CD4-positive, CD25-positive, alpha-beta regulatory T cell (primary cell): ENCODE measurements at regions not wholly inside any gene's neighbourhood (a gene's known extent, or its start where the extent isn't known, plus 50 kb on each side); places are given as distances from the start of the nearest gene placed in this dataset.
"Not testable (repeated sequence)": the region's sequence is repeated elsewhere in the genome, so short reads cannot be mapped to it uniquely, and the experiment has no call there.

Experiments used
- ATAC-seq, 2 donors: fragments of 150-1000 bp; cut with Tn5 transposase; one replicate each; pipeline ENCODE4 v1.10.0; 2021; ENCODE audit warnings: low read depth in 2 of 2, moderate number of reproducible peaks in 2 of 2, moderate library complexity in 1 of 2
- DNase-seq, 3 donors: peaks; one replicate each; pipeline versions ENCODE4 v3.0.0 to v3.0.0-alpha.2; 2012 to 2022; ENCODE audit warnings: mixed read lengths in 1 of 3
- H3K27ac ChIP-seq: one replicate; pipeline ENCODE4 v1.7.0; 2013; ENCODE audit warnings: mild to moderate bottlenecking, low read length; ENCODE audit not compliant: insufficient read depth, poor library complexity, severe bottlenecking
- H3K27me3 ChIP-seq: one replicate; pipeline ENCODE4 v1.7.0; 2013; ENCODE audit warnings: low read length; ENCODE audit not compliant: control insufficient read depth, insufficient read depth
- H3K36me3 ChIP-seq: one replicate; pipeline ENCODE4 v1.7.0; 2013; ENCODE audit warnings: mild to moderate bottlenecking, low read length, moderate library complexity; ENCODE audit not compliant: control insufficient read depth, insufficient read depth
- H3K4me1 ChIP-seq: 2 replicates; pipeline ENCODE4 v1.7.0; 2013; ENCODE audit warnings: mild to moderate bottlenecking, low read length; ENCODE audit not compliant: insufficient read depth, control insufficient read depth, poor library complexity, severe bottlenecking
- H3K4me3 ChIP-seq: one replicate; pipeline ENCODE4 v1.7.0; 2013; ENCODE audit warnings: low read depth, mild to moderate bottlenecking, low read length, moderate library complexity
- H3K9me3 ChIP-seq, 2 experiments: 1 replicate in 1 of 2; 2 replicates in 1 of 2; pipeline ENCODE4 v1.7.0; 2013; ENCODE audit warnings: low read length in 2 of 2, mild to moderate bottlenecking in 1 of 2, moderate library complexity in 1 of 2; ENCODE audit not compliant: control insufficient read depth in 2 of 2
- H3K27ac Mint-ChIP-seq, 3 donors: one replicate each; pipeline ENCODE4 v1.8.0; 2020 to 2022; ENCODE audit warnings: mild to moderate bottlenecking in 3 of 3, mixed read lengths in 3 of 3, moderate library complexity in 2 of 3
- H3K27me3 Mint-ChIP-seq: one replicate; pipeline ENCODE4 v1.8.0; 2022; ENCODE audit warnings: mild to moderate bottlenecking, mixed read lengths
- H3K36me3 Mint-ChIP-seq: one replicate; pipeline ENCODE4 v1.8.0; 2020; ENCODE audit warnings: mixed read lengths
- H3K4me1 Mint-ChIP-seq, 4 donors: one replicate each; pipeline ENCODE4 v1.8.0; 2020 to 2022; ENCODE audit warnings: mixed read lengths in 4 of 4, mild to moderate bottlenecking in 1 of 4
- H3K4me3 Mint-ChIP-seq, 4 donors: one replicate each; pipeline ENCODE4 v1.8.0; 2020 to 2022; ENCODE audit warnings: mild to moderate bottlenecking in 4 of 4, mixed read lengths in 4 of 4, moderate library complexity in 3 of 4
- H3K9me3 Mint-ChIP-seq, 7 donors: one replicate each; pipeline ENCODE4 v1.8.0; 2020 to 2022; ENCODE audit warnings: mixed read lengths in 7 of 7, mild to moderate bottlenecking in 3 of 7, moderate library complexity in 2 of 7

GRCh38 chr1:178659789-178660208, 65.2 kb upstream of the RALGPS2 start:
- no peaks in the 10 kb centered on the region for H3K36me3 ChIP-seq
- no peaks in the 10 kb centered on the region for H3K27me3 ChIP-seq
- Mint-ChIP-seq H3K4me1 (no peaks in the 10 kb centered on the region), H3K36me3 (no peaks in the 10 kb centered on the region), H3K27me3 (peaks cover 5% of the 10 kb centered on the region), H3K4me3 (no peak overlapping the region), H3K9me3 (peaks cover 0 to 5% (median 0%) of the 10 kb centered on the region in 7 donors), H3K27ac (no peak overlapping the region)
- H3K4me3 ChIP-seq: no peak overlapping the region
- H3K27ac ChIP-seq: no peak overlapping the region
- no peaks in the 10 kb centered on the region for H3K4me1 ChIP-seq
- no peaks in the 10 kb centered on the region for H3K9me3 ChIP-seq
- DNase-seq: no peak
- ATAC-seq: no peak

GRCh38 chr1:178660461-178660860, 64.6 kb upstream of the RALGPS2 start:
- ATAC-seq: no peak
- H3K4me1 Mint-ChIP-seq: no peaks in the 10 kb centered on the region
- Histone ChIP-seq H3K36me3 (no peaks in the 10 kb centered on the region), H3K9me3 (no peaks in the 10 kb centered on the region), H3K27me3 (no peaks in the 10 kb centered on the region), H3K4me1 (no peaks in the 10 kb centered on the region), H3K27ac (no peak overlapping the region), H3K4me3 (no peak overlapping the region)
- H3K27me3 Mint-ChIP-seq: peaks cover 5% of the 10 kb centered on the region
- peaks cover 0 to 5% (median 0%) of the 10 kb centered on the region in 7 donors for H3K9me3 Mint-ChIP-seq
- no peak for DNase-seq
- no peak overlapping the region for H3K4me3 Mint-ChIP-seq
- H3K36me3 Mint-ChIP-seq: no peaks in the 10 kb centered on the region
- no peak overlapping the region for H3K27ac Mint-ChIP-seq

- ATAC-seq (no peak), DNase-seq (no peak)
- Histone ChIP-seq H3K4me1 (no peaks in the 10 kb centered on the region), H3K27ac (no peak overlapping the region), H3K27me3 (peaks cover 2% of the 10 kb centered on the region), H3K9me3 (no peaks in the 10 kb centered on the region), H3K4me3 (no peak overlapping the region), H3K36me3 (no peaks in the 10 kb centered on the region)
- H3K27me3 Mint-ChIP-seq: peaks cover 6% of the 10 kb centered on the region
- H3K4me1 Mint-ChIP-seq: no peaks in the 10 kb centered on the region
- no peaks in the 10 kb centered on the region for H3K36me3 Mint-ChIP-seq
- peaks cover 0 to 5% (median 0%) of the 10 kb centered on the region in 7 donors for H3K9me3 Mint-ChIP-seq
- H3K4me3 Mint-ChIP-seq: no peak overlapping the region
- H3K27ac Mint-ChIP-seq: no peak overlapping the region
Measured at GRCh38 chr1:178664278-178664677, 60.8 kb upstream of the RALGPS2 start.

GRCh38 chr1:178665579-178665978, 59.5 kb upstream of the RALGPS2 start:
- Mint-ChIP-seq H3K36me3 (no peaks in the 10 kb centered on the region), H3K9me3 (peaks cover 0 to 3% (median 0%) of the 10 kb centered on the region in 7 donors), H3K4me1 (no peaks in the 10 kb centered on the region), H3K4me3 (no peak overlapping the region), H3K27me3 (peaks cover 6% of the 10 kb centered on the region), H3K27ac (no peak overlapping the region)
- Histone ChIP-seq H3K27ac (no peak overlapping the region), H3K4me1 (no peaks in the 10 kb centered on the region), H3K9me3 (no peaks in the 10 kb centered on the region), H3K36me3 (no peaks in the 10 kb centered on the region), H3K4me3 (no peak overlapping the region), H3K27me3 (peaks cover 2% of the 10 kb centered on the region)
- DNase-seq (no peak), ATAC-seq (no peak)

GRCh38 chr1:178666891-178667290, 58.2 kb upstream of the RALGPS2 start:
- not testable (repeated sequence) for H3K4me1 ChIP-seq, H3K4me3 Mint-ChIP-seq, H3K27ac Mint-ChIP-seq

GRCh38 chr1:178672434-178672833, 52.6 kb upstream of the RALGPS2 start:
- no peak for ATAC-seq
- H3K9me3 ChIP-seq: peaks cover 0 to 8% of the 10 kb centered on the region in 2 experiments
- Mint-ChIP-seq H3K36me3 (peaks cover 4% of the 10 kb centered on the region), H3K4me3 (no peak overlapping the region), H3K27ac (peak overlapping the region in 1 of 3 donors; percentile 23), H3K9me3 (peaks cover 0 to 10% (median 2%) of the 10 kb centered on the region in 7 donors), H3K4me1 (no peaks in the 10 kb centered on the region), H3K27me3 (peaks cover 10% of the 10 kb centered on the region)
- no peaks in the 10 kb centered on the region for H3K4me1 ChIP-seq
- H3K4me3 ChIP-seq: no peak overlapping the region
- H3K27me3 ChIP-seq: no peaks in the 10 kb centered on the region
- DNase-seq: no peak
- no peaks in the 10 kb centered on the region for H3K36me3 ChIP-seq
- H3K27ac ChIP-seq: no peak overlapping the region

More at GRCh38 chr1:178666891-178667290, 58.2 kb upstream of the RALGPS2 start:
- not testable (repeated sequence) for H3K4me1 Mint-ChIP-seq, H3K27me3 Mint-ChIP-seq, DNase-seq, H3K36me3 Mint-ChIP-seq, H3K9me3 ChIP-seq, H3K9me3 Mint-ChIP-seq, H3K27me3 ChIP-seq, H3K36me3 ChIP-seq, H3K4me3 ChIP-seq, ATAC-seq, H3K27ac ChIP-seq

- H3K9me3 ChIP-seq, H3K36me3 ChIP-seq, H3K27me3 Mint-ChIP-seq, H3K4me3 ChIP-seq, H3K27ac ChIP-seq, H3K4me1 ChIP-seq, H3K4me1 Mint-ChIP-seq, H3K36me3 Mint-ChIP-seq, ATAC-seq, DNase-seq, H3K4me3 Mint-ChIP-seq, H3K27ac Mint-ChIP-seq, H3K27me3 ChIP-seq, H3K9me3 Mint-ChIP-seq: not testable (repeated sequence)
Measured at GRCh38 chr1:178674559-178674958, 50.5 kb upstream of the RALGPS2 start.
